GM21825 (cell line): ENCODE measurements at regions not wholly inside any gene's neighbourhood (a gene's known extent, or its start where the extent isn't known, plus 50 kb on each side); places are given as distances from the start of the nearest gene placed in this dataset.
A peak's percentile ranks its signal among the peaks of the same experiment; 100 is the strongest.

Experiments
- ATAC-seq: cut with Tn5 transposase; IDR thresholded peaks from one replicate; pipeline ENCODE4 v1.9.1; 2021; ENCODE audit warnings: mild to moderate bottlenecking, moderate library complexity; ENCODE audit not compliant: unreplicated experiment

DNA sequence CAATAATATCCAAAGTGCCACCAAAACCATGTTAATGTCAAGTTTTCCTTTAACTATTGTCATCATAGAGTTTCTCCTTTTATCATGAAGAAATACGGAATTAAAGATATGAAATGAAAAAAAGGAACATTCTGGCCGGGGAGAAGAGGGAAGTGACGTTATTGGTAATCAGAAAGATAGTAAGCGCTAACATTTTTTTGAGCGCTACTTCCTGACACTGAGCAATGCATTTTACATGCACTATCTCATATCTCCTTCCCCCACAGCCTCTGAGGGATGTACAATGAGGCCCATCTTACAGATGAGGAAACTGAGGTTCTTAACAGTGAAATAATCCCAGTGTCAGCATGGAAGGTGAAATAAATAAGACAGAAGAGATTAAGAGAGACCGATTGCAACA, 410.9 kb downstream of the SOX9 start:
- no peak for ATAC-seq

DNA sequence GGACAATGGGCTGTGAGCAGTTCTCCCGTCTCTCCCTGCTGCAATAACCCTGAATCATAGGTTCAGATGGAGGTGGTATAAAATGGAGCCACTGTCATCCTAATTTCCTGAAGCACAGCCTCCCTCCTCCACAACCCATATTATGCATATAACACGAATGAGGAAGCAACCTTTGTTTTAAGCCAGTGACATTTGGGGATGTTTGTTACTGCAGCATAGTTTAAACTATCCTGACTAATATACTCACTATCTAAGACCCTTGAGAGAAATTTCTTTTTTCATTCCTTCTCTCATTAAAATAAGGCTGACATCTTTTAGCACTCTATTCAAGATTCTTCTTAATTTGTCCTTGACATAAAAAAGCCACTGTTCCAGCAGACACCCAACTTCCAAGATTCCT, 413.4 kb downstream of the SOX9 start:
- ATAC-seq, result no peak

DNA sequence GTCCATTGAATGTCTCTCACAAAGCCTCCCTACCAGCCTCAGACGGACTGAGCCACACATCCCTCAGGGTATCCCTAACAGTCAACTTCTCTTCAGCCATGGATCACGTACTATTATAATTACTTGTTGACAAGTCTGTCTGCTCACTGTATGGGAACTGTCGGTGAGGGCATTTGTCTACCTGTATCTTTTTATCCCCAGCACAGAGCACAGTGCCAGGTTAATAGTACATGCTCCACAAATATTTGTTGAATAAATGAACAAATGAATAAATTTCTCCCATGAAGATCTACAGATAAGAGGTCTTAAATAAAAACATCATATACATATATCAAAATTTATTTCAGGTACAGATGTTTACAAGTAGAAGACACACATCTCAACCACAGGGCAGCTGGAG, 414.0 kb downstream of the SOX9 start:
- ATAC-seq, result no peak

DNA sequence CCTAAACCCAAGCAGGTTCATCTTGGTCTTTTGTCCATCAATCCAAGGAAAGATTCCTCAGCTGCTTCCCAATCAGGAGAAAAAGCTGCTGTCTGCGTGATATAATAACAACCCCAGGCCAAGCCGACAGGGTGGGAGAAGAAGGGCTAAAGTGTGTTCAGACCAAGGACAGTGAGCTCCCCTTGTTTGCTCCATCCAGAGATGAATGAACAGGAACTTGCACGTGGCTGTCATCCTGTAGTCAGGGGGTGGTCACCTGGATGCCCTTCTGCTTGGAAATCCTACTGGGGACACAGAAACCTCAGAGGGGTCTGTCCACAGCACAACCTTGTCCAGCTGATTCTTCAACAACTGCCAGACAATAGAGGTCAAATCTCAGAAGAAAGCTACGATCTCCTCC, 414.5 kb downstream of the SOX9 start:
- ATAC-seq, result no peak

DNA sequence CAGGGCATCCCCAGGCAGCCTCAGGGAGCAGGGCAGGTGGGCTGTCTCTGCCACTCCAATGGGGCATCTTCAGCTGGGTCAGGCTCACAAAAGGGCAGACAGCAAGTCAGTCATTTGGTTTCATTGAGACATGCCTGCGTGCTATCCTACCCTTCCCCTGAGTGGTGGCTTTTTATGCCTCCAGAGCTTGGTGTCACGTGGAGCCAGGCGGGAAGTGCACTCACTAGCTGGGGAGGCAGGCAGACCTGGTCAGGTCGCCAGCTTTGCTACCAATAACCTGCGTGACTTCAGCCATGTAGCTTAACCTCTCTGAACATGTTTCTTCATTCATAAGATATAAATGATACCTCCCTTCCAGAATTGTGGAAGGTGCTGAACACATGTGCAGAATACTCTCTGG, 415.0 kb downstream of the SOX9 start:
- no peak for ATAC-seq

DNA sequence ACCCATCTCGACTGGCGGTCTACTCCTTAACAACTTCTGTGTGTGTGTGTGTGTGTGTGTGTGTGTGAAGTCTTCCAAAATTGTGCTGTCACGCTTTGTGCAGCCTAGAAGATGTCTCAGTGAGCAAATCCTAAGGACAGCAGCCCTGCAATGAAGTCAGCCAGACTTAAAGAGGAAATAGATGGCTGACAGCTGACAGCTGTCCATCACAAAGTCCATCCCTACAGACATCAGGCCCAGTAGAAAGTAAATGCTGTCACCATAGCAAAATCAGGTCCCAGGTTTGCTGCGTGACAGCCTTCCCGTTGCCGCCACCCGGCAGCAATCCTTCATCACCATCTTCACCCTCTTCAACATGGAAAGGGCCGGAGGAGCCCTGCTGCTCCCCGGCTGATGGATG, 416.0 kb downstream of the SOX9 start:
- ATAC-seq, result no peak

DNA sequence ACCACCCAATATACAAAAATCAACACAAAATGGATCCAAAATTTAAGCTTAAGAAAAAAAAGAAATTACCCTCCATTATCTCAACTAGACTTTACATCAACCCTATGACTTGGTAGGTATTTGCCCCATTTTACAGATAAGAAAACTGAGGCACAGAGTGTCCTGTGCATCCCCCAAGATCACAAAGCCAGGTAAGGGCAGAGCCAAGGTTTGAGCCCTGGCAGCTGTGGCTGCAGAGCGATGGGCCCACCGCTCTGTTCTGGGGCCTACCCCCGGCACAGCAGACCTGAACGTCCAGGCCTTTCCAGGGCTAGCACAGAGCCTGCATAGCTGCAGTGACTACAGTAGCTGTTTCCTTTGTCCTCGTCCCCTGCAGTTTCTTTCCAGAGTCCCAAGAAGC, 417.6 kb downstream of the SOX9 start:
- ATAC-seq, result no peak

- ATAC-seq, result no peak
Observed at GRCh38 chr17:72538901-72539352, 418.1 kb downstream of the SOX9 start.

DNA sequence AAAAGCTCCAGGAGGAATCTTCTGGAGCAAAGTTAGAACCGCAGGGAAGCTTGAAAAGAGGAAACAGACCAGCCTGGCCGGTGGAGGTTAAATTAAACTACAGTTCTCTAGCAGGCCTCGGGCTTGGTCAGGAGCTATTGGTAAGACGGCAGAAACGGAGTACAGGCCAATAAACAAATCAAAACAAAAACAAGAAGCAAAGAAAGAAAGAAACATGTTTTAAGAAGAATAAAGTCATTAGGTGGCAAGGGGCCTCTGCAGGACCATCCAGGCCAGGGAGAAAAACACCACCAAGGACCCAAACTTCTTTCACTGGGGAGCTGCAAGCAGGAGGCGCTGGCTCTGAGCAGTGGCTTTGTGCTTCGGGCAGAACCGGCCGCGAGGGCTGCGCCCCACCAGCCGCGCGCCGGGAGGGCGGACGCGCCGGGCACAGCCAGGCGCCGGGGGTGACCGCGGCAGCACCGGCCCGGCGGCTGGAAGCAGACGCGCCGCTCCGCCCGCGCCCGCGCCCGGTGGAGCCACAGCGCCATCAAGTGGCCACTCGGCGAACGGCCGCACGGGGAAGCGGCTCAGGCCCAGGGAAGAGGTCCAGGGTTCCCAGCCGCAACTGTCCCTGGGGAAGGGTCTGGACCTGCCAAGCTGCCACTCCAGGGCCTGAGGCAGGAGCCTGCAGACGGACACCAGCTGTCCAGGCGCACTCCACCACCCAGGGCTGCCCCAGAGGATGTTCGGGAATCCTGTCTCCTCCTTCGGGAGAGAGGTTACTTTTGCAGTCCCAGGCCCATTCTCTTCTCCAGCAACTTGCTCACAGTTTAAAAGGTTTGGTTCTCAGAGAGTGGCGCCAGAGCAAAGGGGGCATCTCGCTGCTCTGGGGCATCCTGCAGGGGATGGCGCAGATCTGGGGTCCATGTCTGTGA, 419.4 kb downstream of the SOX9 start:
- peak; percentile 85 for ATAC-seq

DNA sequence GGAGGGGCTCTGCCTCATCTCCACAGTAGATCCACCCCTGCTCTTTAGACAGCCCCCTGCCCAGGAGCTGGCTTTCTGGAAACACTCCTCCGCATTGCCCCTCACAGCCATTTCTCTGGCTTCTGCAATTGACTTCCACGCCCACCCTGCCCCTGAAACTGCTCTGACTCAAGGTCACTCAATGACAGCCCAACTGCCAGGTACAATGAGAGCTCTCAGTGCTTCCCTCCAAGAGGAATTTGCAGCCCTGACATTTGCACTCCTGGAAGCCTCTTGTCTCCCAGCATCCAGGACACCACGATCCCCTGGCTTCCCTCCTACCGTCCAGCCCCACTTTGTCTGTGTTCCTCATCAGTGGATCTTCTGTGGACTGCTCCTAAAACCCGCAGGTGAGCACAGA, 421.5 kb downstream of the SOX9 start:
- ATAC-seq, result no peak

- ATAC-seq, result no peak
Observed at GRCh38 chr17:72545766-72546165, 424.9 kb downstream of the SOX9 start.

- ATAC-seq, result no peak
Observed at GRCh38 chr17:72553051-72553755, 432.4 kb downstream of the SOX9 start.

DNA sequence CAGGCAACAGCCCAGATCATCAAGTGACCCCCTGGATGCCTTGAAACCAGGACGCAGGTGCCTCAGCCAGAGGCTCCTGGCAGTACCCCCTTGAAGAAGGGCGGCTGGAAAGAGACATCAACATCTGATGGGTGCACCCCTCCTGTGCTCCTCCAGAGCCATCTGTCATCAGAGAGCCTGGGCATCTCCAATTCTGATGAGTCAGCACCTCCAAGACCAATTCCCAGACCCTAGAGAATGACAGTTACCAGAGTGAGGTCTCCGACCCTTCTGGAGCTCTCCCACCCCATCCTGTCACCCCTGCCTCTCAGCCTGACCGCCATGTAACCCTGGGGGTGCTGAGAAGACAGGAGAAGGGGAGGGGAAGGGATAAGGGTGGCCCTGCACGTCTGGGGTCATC, 433.7 kb downstream of the SOX9 start:
- no peak for ATAC-seq

DNA sequence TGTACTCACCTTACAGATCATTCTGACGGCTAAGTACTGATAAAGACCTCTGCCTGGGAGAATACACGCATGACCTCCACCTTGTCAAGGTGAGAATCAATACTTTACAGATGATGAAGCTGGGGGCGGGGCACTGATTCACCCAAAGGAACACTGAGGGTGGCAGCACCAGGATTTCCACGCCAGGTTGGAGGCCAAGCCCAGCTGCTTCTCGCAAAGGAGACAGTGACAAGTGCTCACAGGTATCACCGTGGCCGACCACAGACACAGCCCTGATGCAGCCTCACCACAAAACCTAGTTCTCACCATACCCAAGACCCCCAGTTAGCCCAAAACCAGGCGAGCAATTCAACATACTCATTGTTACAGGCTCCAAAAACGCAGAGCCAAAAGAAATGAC, 434.2 kb downstream of the SOX9 start:
- ATAC-seq, result no peak

DNA sequence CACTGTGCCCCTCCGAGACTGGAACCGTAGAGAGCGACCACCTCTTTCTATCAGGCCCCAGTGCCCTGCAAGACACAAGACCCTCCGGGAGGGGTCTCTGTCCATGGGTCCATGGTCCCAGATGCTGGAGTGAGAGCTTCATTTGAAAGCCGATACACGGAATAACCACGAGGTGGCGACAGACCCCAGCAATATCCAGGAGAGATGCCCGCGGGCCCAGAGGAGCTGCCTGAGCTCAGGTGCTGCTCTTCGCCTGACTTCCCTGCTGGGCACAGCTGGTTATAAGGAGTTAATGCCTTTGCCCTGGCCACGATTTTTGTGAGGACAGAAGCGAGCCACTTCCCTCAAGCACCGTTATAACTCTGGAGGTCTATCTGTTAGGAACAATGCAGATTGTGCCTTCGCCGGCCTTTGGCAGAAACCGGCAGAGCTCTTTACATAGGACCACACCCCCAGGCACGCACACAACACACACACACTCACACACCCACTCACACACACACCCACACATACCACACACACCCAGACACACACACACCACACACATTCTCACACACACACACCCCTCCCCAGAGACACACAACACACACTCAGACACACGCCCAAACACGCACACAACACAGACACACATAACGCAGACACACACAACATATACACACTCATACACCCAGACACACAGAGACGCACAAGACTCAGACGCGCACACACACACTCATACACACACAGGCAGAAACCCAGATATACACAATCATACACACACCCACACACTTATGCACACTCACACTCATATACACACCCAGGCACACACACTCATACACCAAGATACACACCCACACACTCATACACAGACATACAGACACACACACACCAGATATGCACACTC, 436.4 kb downstream of the SOX9 start:
- no peak for ATAC-seq

GRCh38 chr17:72558971-72559476, 438.2 kb downstream of the SOX9 start:
- no peak for ATAC-seq

GRCh38 chr17:72560303-72561247, 439.8 kb downstream of the SOX9 start:
- no peak for ATAC-seq

GRCh38 chr17:72561266-72561665, 440.4 kb downstream of the SOX9 start:
- no peak for ATAC-seq

DNA sequence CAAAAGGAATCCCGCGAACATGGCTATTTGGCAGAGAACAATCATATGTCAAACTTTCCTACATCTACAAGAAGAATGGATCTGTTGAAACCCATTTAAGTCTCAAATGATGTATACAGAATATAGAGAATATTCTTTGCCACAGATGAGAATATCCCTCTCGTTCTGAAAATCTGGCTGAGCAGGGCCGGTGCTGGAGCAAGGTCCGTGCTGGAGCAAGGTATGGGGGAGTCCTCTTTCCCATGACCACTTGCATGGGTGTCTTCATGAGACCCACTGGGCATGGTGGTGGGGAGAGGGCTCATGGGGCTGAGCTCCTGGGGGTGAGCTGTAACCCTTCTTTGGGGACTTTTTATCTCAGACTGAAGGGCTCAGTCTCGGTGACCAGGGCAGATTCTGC, 440.9 kb downstream of the SOX9 start:
- no peak for ATAC-seq

DNA sequence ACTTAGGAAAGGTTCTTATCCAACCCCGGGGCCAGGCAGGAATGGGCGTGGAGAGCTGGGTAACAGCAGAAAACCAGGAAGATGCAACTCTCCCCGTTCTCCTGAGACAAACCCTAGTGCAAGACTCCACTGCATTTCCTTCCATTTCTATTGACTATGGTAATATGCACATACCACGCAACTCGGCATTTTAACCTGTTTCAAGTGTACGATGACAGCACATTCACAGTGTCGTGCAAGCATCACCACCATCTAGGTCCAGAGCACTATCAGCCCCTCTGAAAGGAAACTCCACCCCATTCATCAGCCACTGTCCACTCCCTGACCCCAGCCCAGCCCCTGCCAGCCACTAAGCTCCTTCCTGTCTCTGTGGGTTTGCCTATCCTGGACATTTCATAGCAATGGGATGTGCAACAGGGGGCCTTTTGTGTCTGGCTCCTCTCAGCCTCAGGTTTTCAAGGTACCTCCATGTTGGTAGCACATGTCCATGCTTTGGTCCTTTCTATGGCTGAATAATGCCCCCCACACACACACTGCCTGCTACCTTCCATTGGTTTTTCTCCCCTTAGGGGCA, 441.9 kb downstream of the SOX9 start:
- no peak for ATAC-seq
